ENCODE measurements at regions not wholly inside any gene's neighbourhood (a gene's known extent, or its start where the extent isn't known, plus 50 kb on each side); places are given as distances from the start of the nearest gene placed in this dataset.

DNA sequence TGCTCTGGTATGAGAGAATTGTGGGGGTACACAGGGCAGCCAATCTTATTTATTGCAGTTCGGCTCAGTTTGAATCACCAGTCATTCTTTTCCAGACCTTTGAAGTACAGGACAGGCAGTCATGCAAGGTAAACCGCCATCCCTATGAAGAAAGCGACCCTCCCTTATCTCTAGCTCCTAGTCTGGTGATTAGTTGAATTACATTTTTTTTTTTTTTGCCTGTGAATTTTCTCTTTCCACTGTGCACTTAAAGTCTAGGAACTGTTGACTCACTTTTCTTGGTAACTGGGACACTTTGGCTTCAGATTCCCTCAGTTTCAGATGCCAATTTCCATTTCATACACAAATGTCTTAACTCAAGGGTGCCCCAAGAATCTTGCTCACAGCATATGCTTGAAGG, 82.4 kb upstream of the FAM9C start:
- ChIA-PET CTCF (no interaction called here), POLR2A (ENCODE audit: low non-redundant PET) (no interaction called here)
- TF ChIP-seq, protein P1, sequence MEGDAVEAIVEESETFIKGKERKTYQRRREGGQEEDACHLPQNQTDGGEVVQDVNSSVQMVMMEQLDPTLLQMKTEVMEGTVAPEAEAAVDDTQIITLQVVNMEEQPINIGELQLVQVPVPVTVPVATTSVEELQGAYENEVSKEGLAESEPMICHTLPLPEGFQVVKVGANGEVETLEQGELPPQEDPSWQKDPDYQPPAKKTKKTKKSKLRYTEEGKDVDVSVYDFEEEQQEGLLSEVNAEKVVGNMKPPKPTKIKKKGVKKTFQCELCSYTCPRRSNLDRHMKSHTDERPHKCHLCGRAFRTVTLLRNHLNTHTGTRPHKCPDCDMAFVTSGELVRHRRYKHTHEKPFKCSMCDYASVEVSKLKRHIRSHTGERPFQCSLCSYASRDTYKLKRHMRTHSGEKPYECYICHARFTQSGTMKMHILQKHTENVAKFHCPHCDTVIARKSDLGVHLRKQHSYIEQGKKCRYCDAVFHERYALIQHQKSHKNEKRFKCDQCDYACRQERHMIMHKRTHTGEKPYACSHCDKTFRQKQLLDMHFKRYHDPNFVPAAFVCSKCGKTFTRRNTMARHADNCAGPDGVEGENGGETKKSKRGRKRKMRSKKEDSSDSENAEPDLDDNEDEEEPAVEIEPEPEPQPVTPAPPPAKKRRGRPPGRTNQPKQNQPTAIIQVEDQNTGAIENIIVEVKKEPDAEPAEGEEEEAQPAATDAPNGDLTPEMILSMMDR (conservative IDR thresholded peaks at IDR 0.05; ENCODE audit: low read depth): no peak
- DNase-seq (ENCODE audit: low spot score): no peak
- H3K27ac ChIP-seq: no peak overlapping the region

GRCh38 chrX:13125188-13125587, 80.8 kb upstream of the FAM9C start:
- ChIA-PET POLR2A (ENCODE audit: low non-redundant PET) (no interaction called here), CTCF (interaction anchor here (0.6 kb wide), 1 partner anchor 89 kb away, joined by 3 read pairs; no protein-coding TSS in a partner anchor)
- no peak overlapping the region for H3K27ac ChIP-seq
- TF ChIP-seq, protein P1 (conservative IDR thresholded peaks at IDR 0.05; ENCODE audit: low read depth): no peak
- no peak for DNase-seq (ENCODE audit: low spot score)

DNA sequence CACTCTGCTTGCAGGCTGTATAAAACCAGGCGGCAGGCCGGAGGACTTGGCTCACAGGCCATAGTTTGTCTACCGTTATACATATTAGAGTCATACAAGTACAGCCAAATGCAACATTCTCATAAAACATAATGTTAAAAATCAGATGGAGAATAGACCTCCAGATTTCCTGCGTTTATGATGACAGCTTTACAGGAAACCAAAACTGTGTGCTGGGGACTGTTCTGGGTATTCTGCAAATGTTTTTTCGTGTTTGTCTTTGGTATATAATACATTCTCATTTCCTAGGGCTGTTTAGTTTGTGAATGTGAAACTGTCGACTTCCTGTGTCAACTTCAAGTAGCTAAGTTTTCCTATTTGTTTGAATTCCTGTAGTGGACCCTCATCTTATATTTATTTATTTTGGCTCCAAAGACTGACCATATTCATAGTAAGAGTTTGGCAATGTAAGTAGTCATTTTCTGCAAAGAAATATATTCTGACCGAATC, 79.5 kb upstream of the FAM9C start:
- CTCF ChIA-PET: no interaction called here
- POLR2A ChIA-PET (ENCODE audit: low non-redundant PET): no interaction called here
- TF ChIP-seq, protein P1 (conservative IDR thresholded peaks at IDR 0.05; ENCODE audit: low read depth): no peak
- no peak for DNase-seq (ENCODE audit: low spot score)
- H3K27ac ChIP-seq: no peak overlapping the region

GRCh38 chrX:13123247-13123856, 78.9 kb upstream of the FAM9C start:
- TF ChIP-seq, protein P1 (conservative IDR thresholded peaks at IDR 0.05; ENCODE audit: low read depth): no peak
- POLR2A ChIA-PET (ENCODE audit: low non-redundant PET): no interaction called here
- H3K27ac ChIP-seq: no peak overlapping the region
- no peak for DNase-seq (ENCODE audit: low spot score)
- CTCF ChIA-PET: no interaction called here

DNA sequence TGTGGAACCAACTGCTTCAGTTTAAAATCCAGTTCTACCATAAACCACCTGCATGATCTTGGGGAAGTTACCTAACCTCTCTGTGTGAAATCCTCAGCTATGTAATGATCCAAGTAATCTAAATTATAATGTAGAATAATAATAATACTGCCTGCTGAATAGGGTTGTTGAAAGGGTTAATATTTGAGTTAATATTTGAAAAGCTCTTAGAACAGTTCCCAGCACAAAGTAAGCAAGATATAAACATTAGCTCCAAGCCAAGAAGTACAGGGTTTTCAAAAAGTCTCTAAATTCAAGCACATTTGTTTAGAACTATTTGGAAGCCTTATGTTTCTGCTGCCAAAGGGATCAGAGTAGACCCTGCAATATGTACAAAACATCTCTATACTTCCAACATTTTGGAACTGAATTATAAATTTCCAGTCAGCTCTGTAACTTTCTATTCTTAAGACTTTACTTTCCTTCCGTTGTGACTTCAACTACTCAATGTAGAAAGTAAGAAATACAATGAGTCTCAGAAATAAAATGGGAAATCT, 76.7 kb upstream of the FAM9C start:
- CTCF ChIA-PET: no interaction called here
- TF ChIP-seq, protein P1 (conservative IDR thresholded peaks at IDR 0.05; ENCODE audit: low read depth): no peak
- no peak for DNase-seq (ENCODE audit: low spot score)
- no peak overlapping the region for H3K27ac ChIP-seq
- POLR2A ChIA-PET (ENCODE audit: low non-redundant PET): no interaction called here

GRCh38 chrX:13120017-13120416, 75.6 kb upstream of the FAM9C start:
- DNase-seq (ENCODE audit: low spot score): no peak
- TF ChIP-seq, protein P1 (conservative IDR thresholded peaks at IDR 0.05; ENCODE audit: low read depth): no peak
- H3K27ac ChIP-seq: no peak overlapping the region
- CTCF ChIA-PET: no interaction called here
- POLR2A ChIA-PET (ENCODE audit: low non-redundant PET): no interaction called here
